UCSD-AML1 (cell line): ENCODE measurements at regions not wholly inside any gene's neighbourhood (a gene's known extent, or its start where the extent isn't known, plus 50 kb on each side); places are given as distances from the start of the nearest gene placed in this dataset.
"Not testable (repeated sequence)": the region's sequence is repeated elsewhere in the genome, so short reads cannot be mapped to it uniquely, and the experiment has no call there.

Experiments
- DNase-seq: peaks from one replicate; lab custom pipeline; 2025; ENCODE audit not compliant: unreplicated experiment; lab: John Stamatoyannopoulos, UW

DNA sequence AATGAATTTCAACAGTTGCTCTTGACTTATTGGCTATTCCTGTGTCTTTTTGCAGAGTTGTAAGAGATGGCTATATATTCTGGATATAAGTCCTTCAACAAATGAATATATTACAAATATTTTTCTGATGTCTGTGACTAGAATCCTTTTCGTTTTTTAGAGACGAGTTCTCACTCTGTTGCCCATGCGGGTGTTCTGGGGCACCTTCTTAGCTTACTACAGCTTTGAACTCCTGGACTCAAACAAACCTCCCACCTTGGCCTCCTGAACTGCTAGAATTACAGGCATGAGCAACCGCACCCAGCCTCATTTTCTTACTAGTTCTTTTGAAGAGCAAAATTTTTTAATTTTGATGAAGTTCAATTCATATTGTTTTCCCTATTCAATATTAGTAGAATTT, 287.8 kb downstream of the LIG4 start:
- DNase-seq: no peak

GRCh38 chr13:107926515-107926914, 288.8 kb downstream of the LIG4 start:
- DNase-seq: not testable (repeated sequence)

DNA sequence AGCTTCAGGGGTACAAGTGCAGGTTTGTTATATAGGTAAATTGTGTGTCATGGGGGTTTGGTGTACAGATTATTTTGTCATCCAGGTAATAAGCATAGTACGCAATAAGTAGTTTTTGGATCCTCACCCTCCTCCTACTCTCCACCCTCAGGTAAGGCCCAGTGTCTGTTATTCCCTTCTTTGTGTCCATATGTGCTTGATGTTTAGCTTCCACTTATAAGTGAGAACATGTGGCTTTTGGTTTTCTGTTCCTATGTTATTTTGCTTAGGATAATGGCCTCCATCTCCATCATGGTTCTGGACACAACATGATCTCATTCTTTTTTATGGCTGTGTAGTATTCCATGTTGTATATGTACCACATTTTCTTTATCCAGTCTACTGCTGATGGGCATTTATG, 298.4 kb downstream of the LIG4 start:
- not testable (repeated sequence) for DNase-seq

DNA sequence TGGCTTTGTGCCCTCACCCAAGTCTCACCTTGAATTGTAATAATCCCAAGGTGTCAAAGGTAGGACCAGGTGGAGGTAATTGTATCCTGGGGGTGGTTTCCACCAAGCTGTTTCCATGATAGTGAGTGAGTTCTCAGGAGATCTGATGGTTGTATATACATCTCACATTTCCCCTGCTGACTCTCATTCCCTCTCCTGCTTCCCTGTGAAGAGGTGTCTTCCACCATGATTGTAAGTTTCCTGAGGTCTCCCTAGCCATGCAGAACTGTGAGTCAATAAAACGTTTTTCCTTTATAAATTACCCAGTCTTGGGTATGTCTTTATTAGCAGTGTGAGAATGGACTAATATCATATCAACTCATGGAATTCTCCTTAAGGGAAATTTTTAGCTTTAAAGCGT, 302.6 kb downstream of the LIG4 start:
- DNase-seq: no peak

DNA sequence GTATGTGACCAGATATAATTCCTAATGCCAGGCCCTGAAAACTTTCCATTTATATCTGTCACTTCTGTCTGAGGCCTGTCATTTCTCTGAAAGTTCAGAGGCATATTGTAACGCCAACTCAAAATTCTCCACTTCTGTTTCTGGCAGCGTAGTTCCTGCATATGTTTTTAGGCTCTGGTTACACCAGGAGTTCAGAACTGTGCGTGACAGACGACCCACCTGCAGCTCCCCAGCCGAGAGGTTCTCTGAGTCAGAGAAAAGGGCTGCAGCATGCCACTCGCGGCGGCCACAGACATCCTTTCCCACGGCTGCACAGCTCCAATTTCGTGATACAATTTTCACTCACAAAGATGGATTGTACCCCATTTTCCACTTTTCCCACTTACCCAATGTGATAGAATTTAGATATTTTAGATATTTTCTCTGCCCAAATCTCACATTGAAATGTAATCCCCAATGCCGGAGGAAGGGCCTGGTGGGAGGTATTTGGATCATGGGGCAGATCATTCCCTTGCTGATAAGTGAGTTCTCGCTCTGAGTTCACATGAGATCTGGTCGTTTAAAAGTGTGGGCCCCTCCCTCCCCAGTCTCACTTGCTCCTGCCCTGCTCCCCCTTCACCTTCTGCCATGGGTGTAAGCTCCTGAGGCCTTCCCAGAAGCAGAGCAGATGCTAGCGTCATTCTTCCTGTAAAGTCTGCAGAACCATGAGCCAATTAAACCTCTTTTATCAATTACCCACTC, 308.1 kb downstream of the LIG4 start:
- DNase-seq: no peak

GRCh38 chr13:107906131-107906530, 309.2 kb downstream of the LIG4 start:
- DNase-seq: no peak

GRCh38 chr13:107901996-107902562, 313.3 kb downstream of the LIG4 start:
- no peak for DNase-seq

- no peak for DNase-seq
Observed at GRCh38 chr13:107901230-107901629, 314.1 kb downstream of the LIG4 start.

GRCh38 chr13:107900775-107901174, 314.6 kb downstream of the LIG4 start:
- DNase-seq: no peak

GRCh38 chr13:107886118-107886517, 329.2 kb downstream of the LIG4 start:
- DNase-seq: no peak

GRCh38 chr13:107884564-107884963, 330.8 kb downstream of the LIG4 start:
- no peak for DNase-seq

GRCh38 chr13:107883561-107884175, 331.7 kb downstream of the LIG4 start:
- no peak for DNase-seq

DNA sequence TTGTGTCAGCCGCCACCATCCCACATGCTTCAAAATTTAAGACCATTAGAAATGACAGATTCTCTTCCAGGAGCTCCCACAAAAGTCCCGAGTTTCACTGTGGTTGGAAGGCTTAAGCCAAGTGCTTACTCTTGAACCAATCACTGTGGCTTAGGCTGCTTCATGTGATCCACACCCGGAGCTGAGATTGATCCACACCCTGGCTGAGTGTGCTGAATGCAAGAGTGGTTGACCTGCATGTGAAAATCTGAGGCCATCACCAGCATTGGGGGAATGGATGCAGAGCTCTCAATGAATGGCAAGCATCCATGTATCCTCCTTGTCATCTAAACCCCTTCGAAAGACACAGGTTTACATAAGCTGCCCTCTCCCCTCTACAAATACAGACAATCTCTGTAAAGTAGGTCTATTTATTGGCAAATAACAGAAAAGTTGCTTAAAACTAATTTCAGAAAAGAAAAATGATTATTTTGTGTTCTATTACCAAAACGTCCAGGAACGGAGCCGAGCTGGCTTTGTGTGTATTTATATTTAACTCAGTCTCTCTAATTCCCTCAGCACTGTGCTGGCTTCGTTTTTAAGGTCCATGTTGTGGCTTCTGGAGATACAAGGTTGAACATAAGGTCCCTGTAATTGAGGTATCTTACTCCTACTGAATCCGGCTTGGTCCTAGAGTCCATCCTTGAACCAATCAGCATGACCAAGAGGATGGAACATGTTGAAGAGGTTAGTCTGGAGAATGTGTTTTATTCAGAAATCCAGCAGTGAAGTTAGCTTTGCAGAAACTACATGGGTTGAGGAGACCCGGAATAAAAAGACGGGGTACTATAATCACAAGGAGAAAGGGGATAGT, 332.4 kb downstream of the LIG4 start:
- no peak for DNase-seq

DNA sequence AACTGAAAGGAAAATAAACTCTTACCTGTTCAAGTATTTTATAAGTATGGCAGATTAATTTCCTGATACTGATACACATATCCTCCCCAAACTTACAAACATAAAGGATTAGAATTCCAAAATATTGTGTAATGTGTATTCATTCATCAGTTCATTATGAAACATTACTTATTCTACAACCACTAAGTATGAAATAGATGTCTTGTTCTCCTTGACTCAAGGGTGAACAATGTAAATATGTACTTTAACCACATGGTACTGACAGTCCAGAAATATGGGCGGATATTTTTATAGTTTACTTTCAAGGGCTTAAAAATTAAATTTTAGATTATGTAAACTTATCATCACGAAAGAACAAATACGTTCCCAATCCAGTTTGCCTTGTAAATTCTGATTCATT, 334.0 kb downstream of the LIG4 start:
- no peak for DNase-seq

- no peak for DNase-seq
Observed at GRCh38 chr13:107874456-107874855, 340.9 kb downstream of the LIG4 start.

DNA sequence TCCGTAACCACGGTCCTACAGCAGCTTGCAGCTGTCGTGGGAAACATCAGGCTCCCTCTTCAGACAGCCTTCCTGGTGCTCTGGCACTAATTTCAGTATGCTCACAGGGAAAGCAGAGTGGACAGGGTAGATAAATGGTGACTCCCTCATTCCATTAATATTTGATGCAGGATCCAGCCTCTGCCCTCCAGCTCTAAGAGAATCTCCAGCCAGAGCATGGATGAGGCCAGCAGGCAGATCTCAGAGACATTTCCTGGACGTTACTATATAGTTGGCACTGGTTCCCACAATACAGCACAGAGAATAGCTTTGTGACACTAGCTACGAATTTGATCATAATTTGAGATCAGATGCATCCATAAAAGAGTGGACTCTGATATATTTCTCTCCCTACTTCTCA, 341.4 kb downstream of the LIG4 start:
- DNase-seq: no peak

- no peak for DNase-seq
Observed at GRCh38 chr13:107870400-107870799, 344.9 kb downstream of the LIG4 start.

GRCh38 chr13:107867701-107868661, 347.4 kb downstream of the LIG4 start:
- no peak for DNase-seq

DNA sequence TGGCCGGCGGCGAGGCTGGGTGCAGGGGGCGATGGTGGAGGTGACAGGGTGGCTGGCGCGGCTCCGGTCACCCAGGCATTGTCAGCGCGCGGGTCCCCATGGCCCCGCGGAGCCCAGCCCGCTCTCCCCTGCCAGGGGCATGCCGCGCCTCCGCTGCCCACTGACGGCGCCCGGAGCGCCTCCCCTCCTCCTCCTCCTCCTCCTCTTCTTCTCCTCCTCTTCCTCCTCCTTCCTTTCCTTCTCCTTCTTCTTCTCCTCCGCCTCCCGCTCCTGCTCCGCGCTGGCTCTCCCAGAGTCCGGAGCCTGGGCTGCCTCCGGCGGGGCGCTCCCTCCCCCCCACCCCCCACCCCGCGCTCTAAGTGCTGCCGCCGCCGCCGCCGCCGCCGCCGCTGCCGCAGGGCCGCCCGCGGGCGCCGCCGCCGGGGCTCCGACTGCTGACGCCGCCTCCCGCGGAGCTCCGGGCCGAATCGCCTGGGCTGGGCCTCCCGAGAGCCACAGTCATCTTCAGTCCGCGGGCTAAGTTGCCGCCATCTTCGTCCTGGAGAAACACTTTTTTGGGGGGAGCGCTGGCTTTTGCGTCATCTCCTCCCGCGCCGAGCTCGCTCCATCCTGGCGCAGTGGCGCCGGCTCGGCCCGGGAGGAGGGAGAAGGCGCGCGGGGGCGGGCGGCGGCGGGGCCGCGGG, 348.3 kb downstream of the LIG4 start:
- no peak for DNase-seq
